Fibroblast of skin of abdomen (primary cell): ENCODE measurements at regions not wholly inside any gene's neighbourhood (a gene's known extent, or its start where the extent isn't known, plus 50 kb on each side); places are given as distances from the start of the nearest gene placed in this dataset.
"Not testable (repeated sequence)": the region's sequence is repeated elsewhere in the genome, so short reads cannot be mapped to it uniquely, and the experiment has no call there.

ENCODE experiments used
- DNase-seq: peaks from one replicate; pipeline ENCODE4 v3.0.0-alpha.2; 2013

DNA sequence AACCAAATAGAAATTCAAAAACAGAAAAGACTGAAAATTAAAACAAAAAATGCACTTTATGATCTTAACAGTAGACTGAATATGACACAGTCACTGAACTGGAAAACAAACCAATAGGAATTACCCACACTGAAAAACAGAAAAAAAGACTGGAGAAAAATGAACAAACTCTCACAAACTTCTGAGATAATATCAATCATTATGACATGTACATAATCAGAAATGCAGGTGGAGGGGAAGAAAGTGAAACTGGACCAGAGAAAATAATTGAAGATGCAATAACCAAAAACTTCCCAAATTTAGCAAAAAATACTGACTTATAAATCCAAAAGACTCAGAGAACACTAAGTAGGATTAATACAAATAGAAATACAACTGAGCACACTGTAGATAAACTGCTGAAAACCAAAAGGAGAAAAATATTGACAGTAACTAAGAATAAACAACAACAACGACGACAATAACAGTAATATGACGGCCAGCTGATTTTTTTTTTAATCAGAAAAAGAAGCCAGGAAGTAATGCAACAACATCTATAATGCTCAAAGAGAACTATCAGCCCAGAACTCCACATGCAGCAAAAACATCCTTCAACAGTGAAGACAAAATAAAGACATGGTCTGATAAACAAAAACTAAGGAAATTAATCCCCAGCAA lies 108.1 kb downstream of the ZFAND4 start:
- no peak for DNase-seq

DNA sequence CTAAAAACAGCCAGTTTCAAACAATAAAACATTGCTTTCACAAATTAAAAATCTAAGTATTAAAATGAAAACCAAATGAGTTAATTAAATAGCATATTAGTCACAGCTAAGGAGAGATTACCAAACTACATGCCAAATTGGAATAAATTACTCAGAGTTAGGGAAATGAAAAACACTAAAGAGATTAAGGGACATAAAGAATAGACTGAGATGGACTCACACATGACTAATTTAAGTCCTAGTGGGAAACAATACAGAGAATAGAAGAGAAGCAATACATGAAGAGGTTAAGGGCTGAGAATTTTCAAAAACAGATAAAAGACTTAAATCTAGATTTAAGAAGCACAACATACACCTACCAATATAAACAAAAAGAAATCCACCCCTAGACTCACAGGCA lies 110.6 kb downstream of the ZFAND4 start:
- no peak for DNase-seq

DNA sequence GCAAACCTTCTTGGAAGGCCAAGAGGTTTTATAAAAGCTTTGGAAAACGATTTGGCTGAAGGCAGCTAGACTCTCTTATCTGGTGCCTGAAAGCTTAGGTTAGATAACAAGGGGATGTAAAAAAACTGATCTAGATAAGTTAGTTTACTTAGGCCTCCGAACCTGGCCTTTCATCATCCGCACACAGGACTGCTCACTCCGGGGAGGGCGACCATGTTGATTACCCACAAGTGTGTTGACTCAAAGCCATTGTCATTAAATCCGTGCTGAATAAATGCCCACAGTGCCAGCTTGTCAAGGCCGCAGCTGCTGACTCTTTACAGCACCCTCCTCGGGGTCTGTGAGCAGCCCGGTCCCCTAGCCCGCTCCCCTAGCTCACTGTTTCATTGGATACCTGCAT lies 112.3 kb downstream of the ZFAND4 start:
- DNase-seq, result no peak

DNA sequence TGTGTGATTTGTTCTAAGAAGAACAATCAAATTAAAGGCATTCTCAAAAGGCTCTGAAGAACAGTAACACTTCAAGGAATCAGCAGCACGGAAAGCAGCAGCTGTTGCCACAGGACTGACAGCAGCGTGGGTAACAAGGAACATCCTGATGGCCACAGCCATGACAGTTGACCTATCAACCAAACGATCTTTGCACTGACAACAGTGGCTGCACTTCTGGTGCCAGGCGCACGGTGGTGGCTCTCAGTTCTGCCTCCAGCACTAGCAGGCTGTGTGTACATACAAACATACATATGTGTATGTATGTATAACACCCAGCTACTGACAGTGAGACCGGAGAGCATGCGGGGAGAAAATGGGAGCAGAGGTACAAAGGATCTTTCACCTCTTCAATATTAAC lies 114.1 kb downstream of the ZFAND4 start:
- no peak for DNase-seq

DNA sequence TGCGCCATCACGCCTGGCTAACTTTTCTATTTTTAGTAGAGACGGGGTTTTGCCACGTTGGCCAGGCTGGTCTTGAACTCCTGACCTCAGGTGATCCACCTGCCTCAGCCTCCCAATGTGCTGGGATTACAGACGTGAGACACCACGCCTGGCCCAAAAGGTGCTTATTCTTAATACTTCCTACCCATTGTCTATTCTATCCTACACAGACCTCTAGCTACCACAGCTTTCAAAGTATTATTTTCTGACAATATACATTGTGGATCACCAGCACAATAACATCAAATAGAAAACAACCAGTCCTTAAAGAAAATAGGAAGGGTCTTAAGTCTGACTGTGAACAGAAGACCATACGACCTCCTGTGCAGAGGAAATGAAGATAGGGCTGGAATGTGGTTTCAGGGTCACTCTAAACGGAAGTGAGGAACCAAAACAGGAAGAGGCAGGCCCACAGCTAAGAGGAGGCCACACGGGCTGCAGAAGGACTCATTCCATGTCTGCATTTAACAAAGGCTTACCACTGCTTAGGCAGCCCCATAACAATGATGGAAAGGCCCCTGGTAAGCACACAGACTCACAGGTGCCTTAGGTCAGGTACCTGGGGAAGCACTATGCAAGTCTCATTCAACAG lies 115.2 kb downstream of the ZFAND4 start:
- no peak for DNase-seq

GRCh38 chr10:45555795-45556194 lies 116.8 kb downstream of the ZFAND4 start:
- DNase-seq, result peak; percentile 12

DNA sequence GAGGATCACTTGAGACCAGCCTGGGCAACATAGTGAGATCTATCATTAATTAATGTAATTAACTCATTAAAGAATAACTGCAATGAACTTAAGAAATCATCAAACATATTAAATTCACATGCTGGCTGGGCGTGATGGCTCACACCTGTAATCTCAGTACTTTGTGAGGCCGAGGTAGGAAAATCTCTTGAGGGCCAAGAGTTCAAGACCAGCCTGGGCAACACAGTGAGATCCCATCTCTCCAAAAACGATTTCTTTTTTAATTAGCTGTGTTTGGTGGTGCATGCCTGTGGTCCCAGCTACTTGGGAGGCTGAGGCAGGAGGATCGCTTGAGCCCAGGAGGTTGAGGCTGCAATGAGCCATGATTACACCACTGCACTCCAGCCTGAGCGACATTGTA lies 117.2 kb downstream of the ZFAND4 start:
- not testable (repeated sequence) for DNase-seq

- DNase-seq, result no peak
Measured at GRCh38 chr10:45553613-45554012, 119.0 kb downstream of the ZFAND4 start.

DNA sequence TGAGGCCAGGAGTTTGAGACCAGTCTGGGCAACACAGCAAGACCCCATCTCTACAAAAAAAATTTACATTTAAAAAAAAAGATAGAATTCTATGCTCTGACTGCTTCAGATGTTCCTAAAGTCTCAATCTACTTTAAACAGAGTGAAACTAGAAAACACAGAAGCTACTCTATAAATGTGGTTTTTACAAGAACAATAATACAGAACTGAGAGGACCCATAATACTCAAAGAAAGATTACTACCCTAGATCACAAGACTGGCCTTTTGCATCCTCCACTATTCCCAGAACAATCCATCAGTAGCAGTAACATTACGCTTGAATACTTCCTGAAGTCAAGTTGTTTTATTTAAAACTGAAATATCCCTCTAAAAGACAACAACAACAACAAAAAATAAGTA lies 119.4 kb downstream of the ZFAND4 start:
- no peak for DNase-seq

DNA sequence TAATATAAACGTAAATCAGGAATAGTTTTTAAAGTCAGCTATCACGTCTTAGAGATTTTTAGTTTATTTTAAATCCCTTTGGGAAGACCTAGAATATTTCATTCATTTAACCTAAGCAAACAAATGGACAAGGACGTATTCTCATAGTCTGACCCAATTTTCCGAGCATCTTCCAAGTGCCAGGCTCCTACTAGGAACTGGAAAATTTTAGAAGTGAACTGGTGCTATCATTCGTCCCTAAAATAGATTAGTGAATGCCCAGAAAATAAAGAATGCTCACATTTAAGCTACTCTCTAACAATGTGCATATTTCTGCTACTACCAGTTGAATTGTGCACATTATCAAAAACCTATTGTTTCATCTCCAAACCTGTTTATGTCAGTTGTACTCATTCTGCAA lies 120.1 kb downstream of the ZFAND4 start:
- DNase-seq, result no peak

GRCh38 chr10:45550903-45551786 lies 121.4 kb downstream of the ZFAND4 start:
- no peak for DNase-seq

DNA sequence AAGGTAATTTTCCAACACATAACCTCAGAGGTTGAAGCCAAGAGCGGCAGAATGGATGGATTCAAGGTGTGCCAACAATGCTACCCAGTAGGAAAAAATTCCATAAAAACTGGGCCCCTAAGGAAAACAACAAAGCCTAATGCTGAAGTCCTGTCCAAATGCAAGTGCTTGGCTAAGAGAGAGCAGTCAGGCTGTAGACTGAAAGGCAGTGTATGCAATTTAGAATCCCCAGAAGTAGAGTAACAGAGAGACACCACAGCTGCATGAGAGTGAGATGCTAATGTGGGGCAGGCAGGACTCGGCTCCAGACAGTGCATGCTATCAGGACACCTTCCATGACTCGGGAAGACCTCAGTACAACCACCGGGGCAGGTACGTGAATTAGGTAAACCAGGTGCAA lies 124.5 kb downstream of the ZFAND4 start:
- no peak for DNase-seq

- no peak for DNase-seq
Measured at GRCh38 chr10:45547207-45547606, 125.4 kb downstream of the ZFAND4 start.

GRCh38 chr10:45545150-45545549 lies 127.4 kb downstream of the ZFAND4 start:
- no peak for DNase-seq

- DNase-seq, result no peak
Measured at GRCh38 chr10:45544191-45544590, 128.4 kb downstream of the ZFAND4 start.

DNA sequence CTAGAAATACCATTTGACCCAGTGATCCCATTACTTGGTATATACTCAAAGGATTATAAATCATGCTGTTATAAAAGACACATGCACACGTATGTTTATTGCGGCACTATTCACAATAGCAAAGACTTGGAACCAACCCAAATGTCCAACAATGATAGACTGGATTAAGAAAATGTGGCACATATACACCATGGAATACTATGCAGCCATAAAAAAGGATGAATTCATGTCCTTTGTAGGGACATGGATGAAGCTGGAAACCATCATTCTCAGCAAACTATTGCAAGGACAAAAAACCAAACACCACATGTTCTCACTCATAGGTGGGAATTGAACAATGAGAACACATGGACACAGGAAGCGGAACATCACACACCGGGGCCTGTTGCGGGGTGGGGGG lies 131.5 kb downstream of the ZFAND4 start:
- DNase-seq, result not testable (repeated sequence)

DNA sequence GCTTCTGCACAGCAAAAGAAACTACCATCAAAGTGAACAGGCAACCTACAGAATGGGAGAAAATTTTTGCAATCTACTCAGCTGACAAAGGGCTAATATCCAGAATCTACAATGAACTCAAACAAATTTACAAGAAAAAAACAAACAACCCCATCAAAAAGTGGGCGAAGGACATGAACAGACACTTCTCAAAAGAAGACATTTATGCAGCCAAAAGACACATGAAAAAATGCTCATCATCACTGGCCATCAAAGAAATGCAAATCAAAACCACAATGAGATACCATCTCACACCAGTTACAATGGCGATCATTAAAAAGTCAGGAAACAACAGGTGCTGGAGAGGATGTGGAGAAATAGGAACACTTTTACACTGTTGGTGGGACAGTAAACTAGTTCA lies 132.0 kb downstream of the ZFAND4 start:
- not testable (repeated sequence) for DNase-seq

DNA sequence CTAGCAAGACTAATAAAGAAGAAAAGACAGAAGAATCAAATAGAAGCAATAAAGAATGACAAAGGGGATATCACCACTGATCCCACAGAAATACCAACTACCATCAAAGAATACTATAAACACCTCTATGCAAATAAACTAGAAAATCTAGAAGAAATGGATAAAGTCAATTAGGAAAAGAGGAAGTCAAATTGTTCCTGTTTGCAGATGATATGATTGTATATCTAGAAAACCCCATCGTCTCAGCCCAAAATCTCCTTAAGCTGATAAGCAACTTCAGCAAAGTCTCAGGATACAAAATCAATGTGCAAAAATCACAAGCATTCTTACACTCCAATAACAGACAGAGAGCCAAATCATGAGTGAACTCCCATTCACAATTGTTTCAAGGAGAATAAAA lies 133.0 kb downstream of the ZFAND4 start:
- DNase-seq, result not testable (repeated sequence)

- DNase-seq, result no peak
Measured at GRCh38 chr10:45534572-45534971, 138.0 kb downstream of the ZFAND4 start.

GRCh38 chr10:45532480-45532879 lies 140.1 kb downstream of the ZFAND4 start:
- no peak for DNase-seq

DNA sequence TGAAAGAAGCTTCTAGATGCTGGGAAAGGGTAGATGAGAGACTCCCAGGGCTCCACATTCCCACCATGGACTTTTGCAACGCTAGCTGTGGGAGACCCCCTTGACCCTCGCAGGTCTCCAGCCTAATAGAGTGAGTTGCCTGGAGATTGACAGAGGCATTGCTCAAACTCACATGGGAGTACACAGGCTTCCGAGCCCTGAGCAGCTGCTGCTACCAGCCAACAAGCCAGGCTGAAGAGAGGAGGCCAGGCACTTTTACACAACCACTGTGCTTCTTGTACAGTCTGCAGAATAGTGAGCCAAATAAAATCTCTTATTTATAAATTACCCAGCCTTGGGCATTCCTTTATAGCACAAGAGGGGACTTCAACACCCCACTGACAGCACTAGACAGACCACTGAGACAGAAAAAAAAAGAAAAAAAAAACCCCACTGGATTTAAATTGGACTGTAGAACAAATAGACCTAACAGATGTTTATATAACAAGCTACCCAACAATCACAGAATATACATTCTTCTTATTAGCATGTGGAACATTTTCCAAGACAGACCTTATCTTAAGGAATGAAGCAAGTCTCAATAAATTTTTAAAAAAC lies 146.2 kb downstream of the ZFAND4 start:
- DNase-seq, result no peak

DNA sequence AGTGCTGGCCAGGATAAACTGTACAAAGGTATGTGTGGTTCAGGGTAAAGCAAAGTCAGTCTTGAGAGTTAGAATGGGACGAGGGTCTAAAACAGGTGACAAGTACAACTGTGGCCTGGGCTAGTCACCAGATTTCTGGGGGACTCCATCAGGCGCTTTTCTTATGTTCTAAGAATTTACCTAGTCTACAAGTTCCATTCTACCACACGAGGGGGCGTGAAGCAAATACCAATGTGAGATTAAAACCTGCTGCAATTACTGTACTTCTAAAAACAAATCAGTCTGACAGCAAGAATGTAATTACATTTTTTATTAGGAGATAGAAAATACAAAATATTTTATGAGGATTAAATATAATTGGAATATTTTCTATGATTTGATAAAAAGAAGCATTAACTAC lies 146.5 kb downstream of the ALOX5 start:
- DNase-seq, result no peak

GRCh38 chr10:45518741-45519140 lies 144.7 kb downstream of the ALOX5 start:
- no peak for DNase-seq
